Upper lobe of right lung (tissue), 1 donor: ENCODE measurements at regions not wholly inside any gene's neighbourhood (a gene's known extent, or its start where the extent isn't known, plus 50 kb on each side); places are given as distances from the start of the nearest gene placed in this dataset.

Source experiments
- ATAC-seq: fragments of 200-7000 bp; cut with Tn5 transposase; one replicate; pipeline ENCODE4 v1.9.1; 2020; ENCODE audit warnings: mild to moderate bottlenecking, moderate library complexity
- DNase-seq: peaks from one replicate; pipeline ENCODE4 v3.0.0-alpha.2; 2020
- H3K27ac ChIP-seq: fragments of 200-600 bp; one replicate; pipeline ENCODE4 v1.8.0; 2022
- H3K27me3 ChIP-seq: fragments of 200-600 bp; one replicate; pipeline ENCODE4 v1.8.0; 2022; ENCODE audit warnings: mild to moderate bottlenecking
- H3K36me3 ChIP-seq: fragments of 200-600 bp; one replicate; pipeline ENCODE4 v1.8.0; 2022
- H3K4me1 ChIP-seq: fragments of 200-600 bp; one replicate; pipeline ENCODE4 v1.8.0; 2022
- H3K4me3 ChIP-seq: fragments of 200-600 bp; one replicate; pipeline ENCODE4 v1.8.0; 2022; ENCODE audit warnings: mild to moderate bottlenecking
- H3K9me3 ChIP-seq: fragments of 200-600 bp; one replicate; pipeline ENCODE4 v1.8.0; 2022
- CTCF ChIP-seq: fragments of 200-600 bp; IDR thresholded peaks from one replicate; pipeline ENCODE4 v1.8.0; 2022; ENCODE audit warnings: antibody characterized with exemption
- intact Hi-C: fragments of 100-400 bp; cut with DNase I; formaldehyde crosslinking; loops from one replicate; pipeline ENCODE4 v1.11.0; 2022
- donor health status: DM: no; HTN: yes; CAD: no; lungs with severe emphysema.

GRCh38 chr16:5621826-5622225 is 524.2 kb upstream of the EEF2KMT start:
- no peaks in the 10 kb centered on the region for H3K9me3 ChIP-seq
- H3K36me3 ChIP-seq, result no peaks in the 10 kb centered on the region
- no peak for TF ChIP-seq CTCF
- DNase-seq (no peak), ATAC-seq (no peak)
- intact Hi-C loops, result no loop called here
- no peak overlapping the region for H3K4me3 ChIP-seq
- no peaks in the 10 kb centered on the region for H3K4me1 ChIP-seq
- no peak overlapping the region for H3K27ac ChIP-seq
- H3K27me3 ChIP-seq, result peaks cover 9% of the 10 kb centered on the region

GRCh38 chr16:5619304-5619703 is 521.7 kb upstream of the EEF2KMT start:
- Histone ChIP-seq H3K27me3 (peaks cover 9% of the 10 kb centered on the region), H3K36me3 (no peaks in the 10 kb centered on the region), H3K9me3 (no peaks in the 10 kb centered on the region), H3K4me1 (no peaks in the 10 kb centered on the region), H3K27ac (no peak overlapping the region), H3K4me3 (no peak overlapping the region)
- ATAC-seq (no peak), DNase-seq (no peak)
- TF ChIP-seq CTCF, result no peak
- intact Hi-C loops, result no loop called here

- TF ChIP-seq CTCF, result no peak
- no peak for ATAC-seq
- intact Hi-C loops, result no loop called here
Measured at GRCh38 chr16:5616841-5617240, 519.2 kb upstream of the EEF2KMT start.

GRCh38 chr16:5615868-5616642 is 518.5 kb upstream of the EEF2KMT start:
- peaks cover 9% of the 10 kb centered on the region for H3K27me3 ChIP-seq
- peak; percentile 84 for ATAC-seq
- H3K27ac ChIP-seq, result no peak overlapping the region
- no peaks in the 10 kb centered on the region for H3K9me3 ChIP-seq
- intact Hi-C loops, result no loop called here
- no peak overlapping the region for H3K4me3 ChIP-seq
- no peaks in the 10 kb centered on the region for H3K36me3 ChIP-seq
- TF ChIP-seq CTCF, result peak; percentile 69
- no peaks in the 10 kb centered on the region for H3K4me1 ChIP-seq
- DNase-seq, result peak; percentile 77

More at GRCh38 chr16:5616841-5617240, 519.2 kb upstream of the EEF2KMT start:
- Histone ChIP-seq H3K36me3 (no peaks in the 10 kb centered on the region), H3K4me1 (no peaks in the 10 kb centered on the region), H3K27ac (no peak overlapping the region), H3K4me3 (no peak overlapping the region), H3K9me3 (no peaks in the 10 kb centered on the region), H3K27me3 (peaks cover 9% of the 10 kb centered on the region)
- no peak for DNase-seq

GRCh38 chr16:5607169-5607568 is 509.6 kb upstream of the EEF2KMT start:
- no peak for DNase-seq
- no peak for ATAC-seq
- H3K36me3 ChIP-seq, result no peaks in the 10 kb centered on the region
- H3K4me1 ChIP-seq, result no peaks in the 10 kb centered on the region
- H3K4me3 ChIP-seq, result no peak overlapping the region
- H3K27ac ChIP-seq, result no peak overlapping the region
- TF ChIP-seq CTCF, result no peak
- no peaks in the 10 kb centered on the region for H3K27me3 ChIP-seq
- no peaks in the 10 kb centered on the region for H3K9me3 ChIP-seq
- intact Hi-C loops, result no loop called here
